B cell (primary cell): ENCODE measurements at regions not wholly inside any gene's neighbourhood (a gene's known extent, or its start where the extent isn't known, plus 50 kb on each side); places are given as distances from the start of the nearest gene placed in this dataset.
A peak's percentile ranks its signal among the peaks of the same experiment; 100 is the strongest.

ENCODE experiments used
- ATAC-seq: fragments of 200-7000 bp; cut with Tn5 transposase; one replicate; pipeline ENCODE4 v1.10.0; 2021; ENCODE audit warnings: low read depth, mild to moderate bottlenecking, moderate number of reproducible peaks, moderate library complexity
- CTCF ChIA-PET: fragments of 350-600 bp; sonication (Branson Sonifier 250); formaldehyde crosslinking; loops from one replicate; lab custom pipeline; 2021; ENCODE audit warnings: antibody characterized with exemption, inconsistent platforms; lab: Charles Lee
- POLR2A ChIA-PET: fragments of 350-600 bp; sonication (Branson Sonifier 250); formaldehyde crosslinking; loops from one replicate; lab custom pipeline; 2021; ENCODE audit warnings: antibody characterized with exemption; lab: Charles Lee
- DNase-seq: peaks from one replicate; pipeline ENCODE4 v3.0.0; 2013
- H2AFZ ChIP-seq: 2 replicates; pipeline ENCODE4 v1.6.1; 2012; ENCODE audit warnings: mild to moderate bottlenecking, low read depth, low read length; ENCODE audit not compliant: insufficient read depth, poor library complexity, severe bottlenecking
- H3K27ac ChIP-seq, 2 donors: 1 replicate in 1 of 2; 2 replicates in 1 of 2; pipeline ENCODE4 v1.5.1; 2012 to 2013; ENCODE audit warnings: low read length in 2 of 2, mild to moderate bottlenecking in 2 of 2, moderate library complexity in 1 of 2
- H3K27me3 ChIP-seq, 4 experiments: fragments of 200-600 bp in 1 of 4; sonication (generic) in 1 of 4; replicated peaks in 1 of 4; 1 replicate in 2 of 4; 2 replicates in 2 of 4; pipeline versions ENCODE4 v1.6.1 to v1.7.0; 2013 to 2016; ENCODE audit warnings: low read length in 3 of 4, mild to moderate bottlenecking in 2 of 4, mixed read lengths in 1 of 4, moderate library complexity in 1 of 4; ENCODE audit not compliant: insufficient read depth in 4 of 4, control insufficient read depth in 3 of 4; ENCODE audit errors: control extremely low read depth in 1 of 4
- H3K36me3 ChIP-seq, 2 experiments: replicated peaks in 1 of 2; 1 replicate in 1 of 2; 2 replicates in 1 of 2; pipeline versions ENCODE4 v1.6.1 to v1.7.1; 2013; ENCODE audit warnings: low read length in 1 of 2; ENCODE audit not compliant: insufficient read depth in 2 of 2, control insufficient read depth in 1 of 2; ENCODE audit errors: control extremely low read depth in 1 of 2, extremely low read depth in 1 of 2
- H3K4me1 ChIP-seq, 2 donors: fragments of 200-600 bp in 1 of 2; sonication (generic) in 1 of 2; 1 replicate in 1 of 2; 2 replicates in 1 of 2; pipeline versions ENCODE4 v1.5.1 to v1.6.1; 2013 to 2017; ENCODE audit warnings: low read length in 2 of 2; ENCODE audit not compliant: control insufficient read depth in 2 of 2, insufficient read depth in 2 of 2
- H3K4me2 ChIP-seq: replicated peaks from 2 replicates; pipeline ENCODE3; 2012; ENCODE audit warnings: mild to moderate bottlenecking, low read depth, low read length; ENCODE audit not compliant: poor library complexity, severe bottlenecking
- H3K4me3 ChIP-seq, 5 experiments: fragments of 200-600 bp in 1 of 5; sonication (generic) in 1 of 5; 1 replicate in 3 of 5; 2 replicates in 2 of 5; pipeline versions ENCODE4 v1.5.1 to v1.7.0; 2011 to 2016; ENCODE audit warnings: low read length in 4 of 5, mild to moderate bottlenecking in 4 of 5, low read depth in 2 of 5, control low read depth in 1 of 5, moderate library complexity in 1 of 5; ENCODE audit not compliant: insufficient read depth in 1 of 5; ENCODE audit errors: control extremely low read depth in 1 of 5, extremely low read depth in 1 of 5
- H3K79me2 ChIP-seq: fragments of 200-600 bp; sonication (generic); one replicate; pipeline ENCODE4 v1.6.0; 2016; ENCODE audit warnings: low read length; ENCODE audit not compliant: control insufficient read depth, insufficient read depth
- H3K9ac ChIP-seq: fragments of 200-600 bp; sonication (generic); 2 replicates; pipeline ENCODE4 v1.6.1; 2017; ENCODE audit warnings: mild to moderate bottlenecking, low read length, moderate library complexity
- H3K9me3 ChIP-seq, 3 donors: one replicate each; pipeline versions ENCODE4 v1.6.1 to v1.7.1; 2013; ENCODE audit warnings: low read length in 2 of 3; ENCODE audit not compliant: control insufficient read depth in 2 of 3, insufficient read depth in 1 of 3; ENCODE audit errors: control extremely low read depth in 1 of 3
- H4K20me1 ChIP-seq: 2 replicates; pipeline ENCODE4 v1.6.0; 2012; ENCODE audit warnings: mild to moderate bottlenecking, low read length; ENCODE audit not compliant: insufficient read depth, control insufficient read depth, poor library complexity, severe bottlenecking
- H3K27ac Mint-ChIP-seq: one replicate; pipeline ENCODE4 v1.8.0; 2021; ENCODE audit warnings: mixed read lengths
- H3K27me3 Mint-ChIP-seq: one replicate; pipeline ENCODE4 v1.8.0; 2021; ENCODE audit warnings: mixed read lengths
- H3K4me1 Mint-ChIP-seq: one replicate; pipeline ENCODE4 v1.8.0; 2021; ENCODE audit warnings: mixed read lengths
- H3K4me3 Mint-ChIP-seq: one replicate; pipeline ENCODE4 v1.8.0; 2021; ENCODE audit warnings: mixed read lengths
- H3K9me3 Mint-ChIP-seq: one replicate; pipeline ENCODE4 v1.8.0; 2022; ENCODE audit warnings: mixed read lengths; ENCODE audit not compliant: insufficient read depth
- EZH2 ChIP-seq: IDR thresholded peaks from 2 replicates; pipeline ENCODE4 v1.6.1; 2012; ENCODE audit warnings: borderline replicate concordance, low read depth, mild to moderate bottlenecking, moderate library complexity, low read length; ENCODE audit not compliant: insufficient read depth, poor library complexity, severe bottlenecking
- WGBS: methylation state at CpG from one replicate; pipeline ENCODE4 v1.1.5; 2013; ENCODE audit warnings: missing lambda C conversion rate; ENCODE audit not compliant: insufficient coverage; 5-methylcytosine and 5-hydroxymethylcytosine counted together
- intact Hi-C: fragments of 100-400 bp; cut with micrococcal nuclease; formaldehyde crosslinking; loops from one replicate; pipeline ENCODE4 v1.10.0; 2022
- TF ChIP-seq, protein P1 (sequence below): fragments of 200-600 bp; IDR thresholded peaks from one replicate; pipeline ENCODE4 v1.8.0; 2022; ENCODE audit warnings: antibody characterized with exemption, mild to moderate bottlenecking

DNA sequence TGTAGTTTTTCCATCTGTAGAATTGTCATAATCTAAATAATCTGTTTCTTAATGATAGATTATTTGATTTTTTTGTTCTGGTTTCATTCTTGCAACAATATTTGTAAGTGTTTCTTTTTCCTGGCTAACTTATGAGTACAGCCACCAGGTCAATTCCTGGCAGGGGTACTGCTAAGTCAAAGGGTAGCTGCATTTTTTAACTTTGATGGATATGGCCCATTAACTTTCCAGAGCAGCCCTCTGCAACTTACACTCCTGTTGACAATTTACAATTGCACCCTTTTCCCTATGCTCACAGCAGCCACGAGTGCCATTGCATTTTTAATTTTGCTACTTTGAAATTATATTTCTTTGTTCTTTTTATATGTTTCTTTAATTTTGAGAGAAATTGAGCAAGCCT, 209.3 kb upstream of the CST7 start:
- Histone ChIP-seq H2AFZ (peak overlapping the region; percentile 71), H3K9me3 (no peaks in the 10 kb centered on the region), H3K79me2 (no peaks in the 10 kb centered on the region), H3K4me2 (peak overlapping the region; percentile 36), H3K36me3 (no peaks in the 10 kb centered on the region), H3K4me1 (peaks cover 0 to 3% of the 10 kb centered on the region in 2 donors), H3K4me3 (no peak overlapping the region), H3K9ac (peak overlapping the region; percentile 11), H3K27ac (no peak overlapping the region), H3K27me3 (no peaks in the 10 kb centered on the region), H4K20me1 (no peaks in the 10 kb centered on the region)
- POLR2A ChIA-PET: no interaction called here
- intact Hi-C loops: no loop called here
- H3K9me3 Mint-ChIP-seq: no peaks in the 10 kb centered on the region
- H3K27me3 Mint-ChIP-seq: no peaks in the 10 kb centered on the region
- H3K4me3 Mint-ChIP-seq: no peak overlapping the region
- CTCF ChIA-PET: no interaction called here
- no CpG with 5 or more reads among the region's 1 CpG for WGBS
- TF ChIP-seq, protein P1, sequence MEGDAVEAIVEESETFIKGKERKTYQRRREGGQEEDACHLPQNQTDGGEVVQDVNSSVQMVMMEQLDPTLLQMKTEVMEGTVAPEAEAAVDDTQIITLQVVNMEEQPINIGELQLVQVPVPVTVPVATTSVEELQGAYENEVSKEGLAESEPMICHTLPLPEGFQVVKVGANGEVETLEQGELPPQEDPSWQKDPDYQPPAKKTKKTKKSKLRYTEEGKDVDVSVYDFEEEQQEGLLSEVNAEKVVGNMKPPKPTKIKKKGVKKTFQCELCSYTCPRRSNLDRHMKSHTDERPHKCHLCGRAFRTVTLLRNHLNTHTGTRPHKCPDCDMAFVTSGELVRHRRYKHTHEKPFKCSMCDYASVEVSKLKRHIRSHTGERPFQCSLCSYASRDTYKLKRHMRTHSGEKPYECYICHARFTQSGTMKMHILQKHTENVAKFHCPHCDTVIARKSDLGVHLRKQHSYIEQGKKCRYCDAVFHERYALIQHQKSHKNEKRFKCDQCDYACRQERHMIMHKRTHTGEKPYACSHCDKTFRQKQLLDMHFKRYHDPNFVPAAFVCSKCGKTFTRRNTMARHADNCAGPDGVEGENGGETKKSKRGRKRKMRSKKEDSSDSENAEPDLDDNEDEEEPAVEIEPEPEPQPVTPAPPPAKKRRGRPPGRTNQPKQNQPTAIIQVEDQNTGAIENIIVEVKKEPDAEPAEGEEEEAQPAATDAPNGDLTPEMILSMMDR: no peak
- no peak for TF ChIP-seq EZH2
- ATAC-seq (no peak), DNase-seq (no peak)
- H3K4me1 Mint-ChIP-seq: peaks cover 12% of the 10 kb centered on the region
- H3K27ac Mint-ChIP-seq: no peak overlapping the region

DNA sequence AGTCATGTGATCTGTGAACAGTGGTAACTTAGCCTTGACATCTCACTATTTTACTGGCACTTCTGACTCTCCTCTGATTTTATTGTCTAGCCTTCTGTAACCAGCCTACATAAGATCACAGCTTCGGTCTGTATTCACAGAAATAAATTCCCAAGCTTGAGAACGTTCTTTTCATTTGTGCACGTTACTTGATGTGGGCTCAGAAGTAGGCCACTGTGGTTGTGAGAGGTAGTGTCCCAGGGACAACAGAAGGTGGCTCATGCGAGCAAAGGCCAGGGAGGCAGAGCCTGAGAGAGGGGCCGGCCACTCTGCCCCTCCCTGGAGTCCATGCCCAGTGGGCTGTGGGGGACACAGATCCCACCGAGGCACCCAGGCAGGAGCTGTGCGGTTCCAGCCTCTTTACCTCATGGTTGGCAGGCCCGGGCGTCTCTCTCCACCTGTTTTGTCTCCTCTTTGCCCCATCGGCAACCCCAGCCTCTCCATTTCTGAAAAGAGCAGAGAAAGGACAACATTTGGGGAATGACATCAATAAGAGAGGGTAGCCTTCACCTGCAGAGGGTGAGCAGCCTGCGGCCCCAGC, 207.5 kb upstream of the CST7 start:
- Histone ChIP-seq H3K27ac (no peak overlapping the region), H3K4me1 (peaks cover 0 to 3% of the 10 kb centered on the region in 2 donors), H3K79me2 (no peaks in the 10 kb centered on the region), H3K4me2 (no peak overlapping the region), H3K9me3 (no peaks in the 10 kb centered on the region), H3K4me3 (no peak overlapping the region), H3K27me3 (no peaks in the 10 kb centered on the region), H4K20me1 (no peaks in the 10 kb centered on the region), H2AFZ (no peak overlapping the region), H3K9ac (no peak overlapping the region), H3K36me3 (no peaks in the 10 kb centered on the region)
- no peak overlapping the region for H3K4me3 Mint-ChIP-seq
- no peak for DNase-seq
- no peak for ATAC-seq
- intact Hi-C loops: no loop called here
- 89% methylated on average over 7 of the region's 11 CpGs for WGBS
- H3K9me3 Mint-ChIP-seq: no peaks in the 10 kb centered on the region
- CTCF ChIA-PET: no interaction called here
- no peak overlapping the region for H3K27ac Mint-ChIP-seq
- no peaks in the 10 kb centered on the region for H3K27me3 Mint-ChIP-seq
- peaks cover 12% of the 10 kb centered on the region for H3K4me1 Mint-ChIP-seq
- TF ChIP-seq EZH2: no peak
- TF ChIP-seq, protein P1: no peak
- POLR2A ChIA-PET: no interaction called here
